GM21381 (cell line): ENCODE measurements at regions not wholly inside any gene's neighbourhood (a gene's known extent, or its start where the extent isn't known, plus 50 kb on each side); places are given as distances from the start of the nearest gene placed in this dataset.
"Not testable (repeated sequence)": the region's sequence is repeated elsewhere in the genome, so short reads cannot be mapped to it uniquely, and the experiment has no call there.

Source experiments
- ATAC-seq: cut with Tn5 transposase; IDR thresholded peaks from one replicate; pipeline ENCODE4 v1.9.1; 2021; ENCODE audit warnings: mild to moderate bottlenecking, moderate library complexity; ENCODE audit not compliant: unreplicated experiment

GRCh38 chr6:28794175-28795002 is 129.4 kb downstream of the TRIM27 start:
- ATAC-seq, result no peak

- not testable (repeated sequence) for ATAC-seq
These were observed 123.1 kb downstream of the TRIM27 start for GRCh38 chr6:28800647-28801046.

- ATAC-seq, result no peak
These were observed 121.1 kb downstream of the TRIM27 start for GRCh38 chr6:28802417-28803336.

- no peak for ATAC-seq
These were observed 120.5 kb downstream of the TRIM27 start for GRCh38 chr6:28803337-28803709.

GRCh38 chr6:28807682-28808280 is 116.0 kb downstream of the TRIM27 start:
- ATAC-seq, result no peak

- no peak for ATAC-seq
These were observed 115.4 kb downstream of the TRIM27 start for GRCh38 chr6:28808383-28808782.

GRCh38 chr6:28809947-28810658 is 113.7 kb downstream of the TRIM27 start:
- no peak for ATAC-seq

GRCh38 chr6:28810659-28811053 is 113.1 kb downstream of the TRIM27 start:
- ATAC-seq, result no peak

- ATAC-seq, result no peak
These were observed 111.9 kb downstream of the TRIM27 start for GRCh38 chr6:28811873-28812272.

GRCh38 chr6:28812778-28813569 is 110.8 kb downstream of the TRIM27 start:
- ATAC-seq, result no peak

GRCh38 chr6:28814032-28814976 is 109.5 kb downstream of the TRIM27 start:
- ATAC-seq, result no peak

- no peak for ATAC-seq
These were observed 107.4 kb downstream of the TRIM27 start for GRCh38 chr6:28816339-28816908.

GRCh38 chr6:28816909-28817807 is 106.6 kb downstream of the TRIM27 start:
- ATAC-seq, result no peak

GRCh38 chr6:28817808-28818145 is 106.0 kb downstream of the TRIM27 start:
- ATAC-seq, result no peak

- ATAC-seq, result no peak
These were observed 98.7 kb downstream of the TRIM27 start for GRCh38 chr6:28824793-28825731.

GRCh38 chr6:28825732-28826293 is 98.0 kb downstream of the TRIM27 start:
- ATAC-seq, result no peak
